ENCODE measurements at regions not wholly inside any gene's neighbourhood (a gene's known extent, or its start where the extent isn't known, plus 50 kb on each side); places are given as distances from the start of the nearest gene placed in this dataset.

DNA sequence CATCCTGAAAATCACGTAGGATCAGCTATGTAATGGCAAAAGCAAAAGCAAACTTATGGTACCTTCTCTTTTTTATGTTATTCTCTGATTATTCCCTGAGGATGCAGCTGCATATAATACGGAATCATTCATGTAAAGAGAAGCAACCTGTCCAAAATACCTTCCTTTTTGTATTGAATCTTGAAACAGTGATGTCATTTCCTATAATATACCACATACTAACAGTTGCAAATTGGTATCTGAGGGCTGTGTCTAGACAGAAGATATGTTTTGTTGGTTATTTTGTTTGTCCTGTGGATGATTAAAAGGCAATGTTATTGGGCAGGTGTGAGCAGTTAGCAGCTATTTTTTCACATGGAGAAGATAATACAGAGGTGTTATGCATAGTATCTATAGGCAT lies 161.4 kb upstream of the AHI1 start:
- no peak for TF ChIP-seq POLR2A (IDR thresholded peaks at IDR 0.05)
- TF ChIP-seq, protein P1, sequence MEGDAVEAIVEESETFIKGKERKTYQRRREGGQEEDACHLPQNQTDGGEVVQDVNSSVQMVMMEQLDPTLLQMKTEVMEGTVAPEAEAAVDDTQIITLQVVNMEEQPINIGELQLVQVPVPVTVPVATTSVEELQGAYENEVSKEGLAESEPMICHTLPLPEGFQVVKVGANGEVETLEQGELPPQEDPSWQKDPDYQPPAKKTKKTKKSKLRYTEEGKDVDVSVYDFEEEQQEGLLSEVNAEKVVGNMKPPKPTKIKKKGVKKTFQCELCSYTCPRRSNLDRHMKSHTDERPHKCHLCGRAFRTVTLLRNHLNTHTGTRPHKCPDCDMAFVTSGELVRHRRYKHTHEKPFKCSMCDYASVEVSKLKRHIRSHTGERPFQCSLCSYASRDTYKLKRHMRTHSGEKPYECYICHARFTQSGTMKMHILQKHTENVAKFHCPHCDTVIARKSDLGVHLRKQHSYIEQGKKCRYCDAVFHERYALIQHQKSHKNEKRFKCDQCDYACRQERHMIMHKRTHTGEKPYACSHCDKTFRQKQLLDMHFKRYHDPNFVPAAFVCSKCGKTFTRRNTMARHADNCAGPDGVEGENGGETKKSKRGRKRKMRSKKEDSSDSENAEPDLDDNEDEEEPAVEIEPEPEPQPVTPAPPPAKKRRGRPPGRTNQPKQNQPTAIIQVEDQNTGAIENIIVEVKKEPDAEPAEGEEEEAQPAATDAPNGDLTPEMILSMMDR (IDR thresholded peaks at IDR 0.05), result no peak
